ENCODE measurements at regions not wholly inside any gene's neighbourhood (a gene's known extent, or its start where the extent isn't known, plus 50 kb on each side); places are given as distances from the start of the nearest gene placed in this dataset.

GRCh38 chr5:44022622-44023021 lies 366.6 kb downstream of the FGF10 start:
- DNase-seq = no peak
- H3K9me3 ChIP-seq = no peaks in the 10 kb centered on the region
- H3K4me1 ChIP-seq = no peaks in the 10 kb centered on the region
- intact Hi-C loops (cut with DNase I; ENCODE audit: low total_unique reads) = no loop called here
- TF ChIP-seq POLR2A (IDR thresholded peaks at IDR 0.05) (no peak), CTCF (IDR thresholded peaks at IDR 0.05) (no peak)
- H3K27me3 ChIP-seq = no peaks in the 10 kb centered on the region
- H3K36me3 ChIP-seq = no peaks in the 10 kb centered on the region
- no peak overlapping the region for H3K4me3 ChIP-seq
- H3K27ac ChIP-seq = no peak overlapping the region

DNA sequence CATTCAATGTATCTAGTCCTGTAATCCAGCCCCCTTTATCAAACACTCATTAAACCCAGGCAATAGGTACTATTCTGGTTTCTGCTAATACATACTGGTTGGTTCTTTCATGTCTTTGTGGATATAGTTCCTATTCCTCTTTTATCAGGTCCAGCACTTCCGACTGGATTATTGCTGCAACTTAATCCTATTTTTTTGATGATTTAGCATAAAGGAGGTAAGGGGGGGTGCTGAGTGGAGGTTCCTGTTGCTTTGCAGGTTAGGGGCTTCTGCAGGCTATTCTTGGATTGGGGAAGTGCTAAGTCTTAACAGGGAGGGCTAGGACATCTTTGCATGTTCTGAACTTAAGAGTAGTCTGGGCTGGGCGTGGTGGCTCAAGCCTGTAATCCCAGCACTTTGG lies 377.7 kb downstream of the FGF10 start:
- Histone ChIP-seq H3K36me3 (no peaks in the 10 kb centered on the region), H3K9me3 (no peaks in the 10 kb centered on the region), H3K4me3 (no peak overlapping the region), H3K27ac (no peak overlapping the region), H3K4me1 (no peaks in the 10 kb centered on the region), H3K27me3 (no peaks in the 10 kb centered on the region)
- no peak for DNase-seq
- no peak for TF ChIP-seq CTCF (IDR thresholded peaks at IDR 0.05)
- intact Hi-C loops (cut with DNase I; ENCODE audit: low total_unique reads) = no loop called here

DNA sequence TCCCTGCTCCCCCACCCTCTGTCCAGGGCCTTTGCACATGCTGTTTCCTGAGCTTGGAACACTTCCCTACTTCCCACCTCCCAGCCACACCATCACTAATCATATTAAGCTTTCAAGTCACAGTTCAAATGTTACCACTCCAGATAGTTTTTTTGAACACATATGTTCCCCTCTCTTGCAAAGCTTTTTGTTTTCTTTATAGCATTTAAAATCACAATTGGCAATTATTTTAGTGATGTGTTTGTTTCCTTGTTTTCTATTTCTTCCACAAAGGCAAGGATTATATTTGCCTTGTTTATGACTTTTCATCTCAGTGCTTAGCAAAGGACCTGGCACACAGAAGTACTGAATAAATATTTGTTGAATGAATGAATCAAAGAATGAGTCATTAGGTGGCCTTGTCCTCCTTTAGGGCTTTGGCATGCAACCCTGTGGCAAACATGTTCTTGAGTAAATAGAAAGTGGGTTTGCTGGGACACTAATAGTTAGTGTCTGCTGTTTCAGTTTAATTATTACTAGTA lies 386.8 kb downstream of the FGF10 start:
- Histone ChIP-seq H3K27me3 (no peaks in the 10 kb centered on the region), H3K36me3 (no peaks in the 10 kb centered on the region), H3K4me1 (no peaks in the 10 kb centered on the region), H3K27ac (no peak overlapping the region), H3K9me3 (no peaks in the 10 kb centered on the region), H3K4me3 (no peak overlapping the region)
- no peak for DNase-seq
- intact Hi-C loops (cut with DNase I; ENCODE audit: low total_unique reads) = no loop called here
- TF ChIP-seq POLR2A (IDR thresholded peaks at IDR 0.05) (no peak), CTCF (IDR thresholded peaks at IDR 0.05) (no peak)

GRCh38 chr5:44001675-44002380 lies 387.4 kb downstream of the FGF10 start:
- DNase-seq = no peak
- intact Hi-C loops (cut with DNase I; ENCODE audit: low total_unique reads) = no loop called here
- TF ChIP-seq CTCF (IDR thresholded peaks at IDR 0.05) (no peak), POLR2A (IDR thresholded peaks at IDR 0.05) (no peak)
- Histone ChIP-seq H3K27me3 (no peaks in the 10 kb centered on the region), H3K9me3 (no peaks in the 10 kb centered on the region), H3K4me3 (no peak overlapping the region), H3K4me1 (no peaks in the 10 kb centered on the region), H3K36me3 (no peaks in the 10 kb centered on the region), H3K27ac (no peak overlapping the region)

DNA sequence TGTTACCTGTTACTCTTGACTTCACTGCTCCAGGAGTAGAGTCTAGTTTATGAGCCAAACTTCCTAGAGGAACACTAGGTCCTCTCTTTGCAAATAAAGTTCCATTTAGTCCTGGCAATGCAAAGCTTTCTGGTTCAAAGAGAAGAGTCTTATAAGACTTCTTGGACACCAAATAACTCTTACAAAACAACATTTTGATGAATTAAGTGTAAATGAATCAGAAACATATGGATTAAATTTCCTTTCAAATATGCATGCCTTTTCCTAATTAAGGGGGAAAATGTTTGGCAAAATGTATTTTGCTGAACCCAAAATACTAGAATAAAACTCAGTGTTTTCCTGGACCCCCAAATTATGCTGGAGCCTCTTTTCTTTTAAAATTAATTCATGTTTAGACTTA lies 388.0 kb downstream of the FGF10 start:
- intact Hi-C loops (cut with DNase I; ENCODE audit: low total_unique reads) = no loop called here
- Histone ChIP-seq H3K4me3 (no peak overlapping the region), H3K36me3 (no peaks in the 10 kb centered on the region), H3K27me3 (no peaks in the 10 kb centered on the region), H3K9me3 (no peaks in the 10 kb centered on the region), H3K27ac (no peak overlapping the region), H3K4me1 (no peaks in the 10 kb centered on the region)
- no peak for TF ChIP-seq POLR2A (IDR thresholded peaks at IDR 0.05)
- no peak for TF ChIP-seq CTCF (IDR thresholded peaks at IDR 0.05)
- DNase-seq = no peak

Data from uterus (tissue), 3 donors.